Progenitor cell of endocrine pancreas (in vitro differentiated cells): ENCODE measurements at regions not wholly inside any gene's neighbourhood (a gene's known extent, or its start where the extent isn't known, plus 50 kb on each side); places are given as distances from the start of the nearest gene placed in this dataset.
"Not testable (repeated sequence)": the region's sequence is repeated elsewhere in the genome, so short reads cannot be mapped to it uniquely, and the experiment has no call there.

Experiments
- DNase-seq: peaks from one replicate; pipeline ENCODE4 v3.0.0; 2021; ENCODE audit warnings: low spot score; ENCODE audit not compliant: unreplicated experiment
- H3K27ac Mint-ChIP-seq: 2 replicates; pipeline ENCODE4 v1.8.0; 2021; ENCODE audit warnings: mild to moderate bottlenecking, moderate library complexity, mixed read lengths
- H3K27me3 Mint-ChIP-seq: 2 replicates; pipeline ENCODE4 v1.8.0; 2021; ENCODE audit warnings: mixed read lengths
- H3K36me3 Mint-ChIP-seq: 2 replicates; pipeline ENCODE4 v1.8.0; 2022; ENCODE audit warnings: mixed read lengths; ENCODE audit not compliant: insufficient read depth
- H3K4me1 Mint-ChIP-seq: 2 replicates; pipeline ENCODE4 v1.8.0; 2021; ENCODE audit warnings: low read depth, mixed read lengths
- H3K4me3 Mint-ChIP-seq: 2 replicates; pipeline ENCODE4 v1.8.0; 2021; ENCODE audit warnings: low read depth, mild to moderate bottlenecking, moderate library complexity, mixed read lengths
- H3K9me3 Mint-ChIP-seq: 2 replicates; pipeline ENCODE4 v1.8.0; 2021; ENCODE audit warnings: low read depth, mixed read lengths
- TF ChIP-seq, protein P1 (sequence below): fragments of 200-600 bp; sonication (generic); IDR thresholded peaks from one replicate; pipeline ENCODE4 v1.5.0; 2021; ENCODE audit warnings: antibody characterized with exemption, mild to moderate bottlenecking; ENCODE audit not compliant: unreplicated experiment

DNA sequence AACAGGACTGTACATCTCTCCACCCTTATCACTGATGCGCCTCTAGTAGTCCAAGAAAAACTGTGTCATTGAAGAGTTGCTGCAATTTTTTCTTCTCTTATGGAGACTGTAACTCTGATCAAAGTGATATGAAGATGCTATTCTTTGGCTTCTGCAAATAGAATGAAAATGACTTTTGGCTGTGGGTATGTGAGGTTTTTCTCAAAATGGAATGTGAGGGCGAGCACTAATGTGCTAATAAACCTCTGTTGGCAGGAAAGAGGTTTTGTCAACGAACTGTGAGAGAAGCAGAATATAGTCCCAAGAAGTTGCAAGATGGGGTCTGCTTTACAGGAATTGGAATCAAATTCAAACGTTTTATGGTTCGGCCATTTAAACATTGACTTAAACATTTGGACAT is 252.0 kb upstream of the GAS1 start:
- TF ChIP-seq, protein P1, sequence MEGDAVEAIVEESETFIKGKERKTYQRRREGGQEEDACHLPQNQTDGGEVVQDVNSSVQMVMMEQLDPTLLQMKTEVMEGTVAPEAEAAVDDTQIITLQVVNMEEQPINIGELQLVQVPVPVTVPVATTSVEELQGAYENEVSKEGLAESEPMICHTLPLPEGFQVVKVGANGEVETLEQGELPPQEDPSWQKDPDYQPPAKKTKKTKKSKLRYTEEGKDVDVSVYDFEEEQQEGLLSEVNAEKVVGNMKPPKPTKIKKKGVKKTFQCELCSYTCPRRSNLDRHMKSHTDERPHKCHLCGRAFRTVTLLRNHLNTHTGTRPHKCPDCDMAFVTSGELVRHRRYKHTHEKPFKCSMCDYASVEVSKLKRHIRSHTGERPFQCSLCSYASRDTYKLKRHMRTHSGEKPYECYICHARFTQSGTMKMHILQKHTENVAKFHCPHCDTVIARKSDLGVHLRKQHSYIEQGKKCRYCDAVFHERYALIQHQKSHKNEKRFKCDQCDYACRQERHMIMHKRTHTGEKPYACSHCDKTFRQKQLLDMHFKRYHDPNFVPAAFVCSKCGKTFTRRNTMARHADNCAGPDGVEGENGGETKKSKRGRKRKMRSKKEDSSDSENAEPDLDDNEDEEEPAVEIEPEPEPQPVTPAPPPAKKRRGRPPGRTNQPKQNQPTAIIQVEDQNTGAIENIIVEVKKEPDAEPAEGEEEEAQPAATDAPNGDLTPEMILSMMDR: no peak
- peaks cover 52% of the 10 kb centered on the region for H3K27me3 Mint-ChIP-seq
- no peak overlapping the region for H3K27ac Mint-ChIP-seq
- no peaks in the 10 kb centered on the region for H3K4me1 Mint-ChIP-seq
- DNase-seq: no peak
- H3K9me3 Mint-ChIP-seq: no peaks in the 10 kb centered on the region
- H3K36me3 Mint-ChIP-seq: no peaks in the 10 kb centered on the region
- H3K4me3 Mint-ChIP-seq: no peak overlapping the region

DNA sequence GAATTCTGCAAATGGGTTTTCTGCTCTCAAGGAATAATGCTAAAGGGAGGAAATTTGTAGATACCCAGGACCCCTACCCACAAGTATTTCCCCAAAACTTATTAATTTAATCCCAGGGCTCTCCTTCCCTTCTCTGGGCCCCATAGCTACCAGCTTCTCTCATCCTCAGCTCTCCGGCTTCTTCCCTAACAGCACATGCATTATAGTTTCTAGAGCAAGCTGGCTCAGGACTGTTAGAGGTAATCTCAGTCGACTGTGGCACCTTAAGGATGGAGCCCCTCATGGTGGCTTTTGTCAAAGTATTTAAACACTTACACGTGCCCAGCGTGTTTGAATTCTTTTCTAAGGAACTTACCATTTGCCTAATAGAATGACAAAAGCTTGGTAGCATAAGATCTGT is 252.5 kb upstream of the GAS1 start:
- Mint-ChIP-seq H3K9me3 (no peaks in the 10 kb centered on the region), H3K27ac (no peak overlapping the region), H3K27me3 (peaks cover 51% of the 10 kb centered on the region), H3K36me3 (no peaks in the 10 kb centered on the region), H3K4me3 (no peak overlapping the region), H3K4me1 (no peaks in the 10 kb centered on the region)
- TF ChIP-seq, protein P1: no peak
- DNase-seq: no peak

DNA sequence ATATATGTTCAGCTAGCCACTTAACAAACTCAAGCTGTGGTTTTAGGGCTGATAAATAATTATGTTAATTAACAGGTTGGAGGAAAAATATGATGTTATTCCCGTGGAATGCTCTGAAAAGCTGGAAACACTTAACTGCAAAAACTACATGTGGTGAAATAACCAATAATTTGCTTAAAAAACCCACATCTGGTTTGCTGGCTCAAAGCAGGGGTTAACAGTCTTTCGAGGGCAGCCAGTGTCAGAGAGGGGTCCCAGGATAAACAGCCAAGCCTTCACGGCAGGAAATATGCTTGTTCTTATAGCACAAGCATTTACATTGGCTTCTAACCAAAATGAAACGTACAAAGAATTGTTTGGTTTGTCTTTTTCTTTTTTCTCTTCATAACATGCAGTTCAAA is 254.0 kb upstream of the GAS1 start:
- Mint-ChIP-seq H3K4me1 (no peaks in the 10 kb centered on the region), H3K4me3 (no peak overlapping the region), H3K36me3 (no peaks in the 10 kb centered on the region), H3K9me3 (no peaks in the 10 kb centered on the region), H3K27me3 (peaks cover 45% of the 10 kb centered on the region), H3K27ac (no peak overlapping the region)
- DNase-seq: no peak
- TF ChIP-seq, protein P1: no peak

DNA sequence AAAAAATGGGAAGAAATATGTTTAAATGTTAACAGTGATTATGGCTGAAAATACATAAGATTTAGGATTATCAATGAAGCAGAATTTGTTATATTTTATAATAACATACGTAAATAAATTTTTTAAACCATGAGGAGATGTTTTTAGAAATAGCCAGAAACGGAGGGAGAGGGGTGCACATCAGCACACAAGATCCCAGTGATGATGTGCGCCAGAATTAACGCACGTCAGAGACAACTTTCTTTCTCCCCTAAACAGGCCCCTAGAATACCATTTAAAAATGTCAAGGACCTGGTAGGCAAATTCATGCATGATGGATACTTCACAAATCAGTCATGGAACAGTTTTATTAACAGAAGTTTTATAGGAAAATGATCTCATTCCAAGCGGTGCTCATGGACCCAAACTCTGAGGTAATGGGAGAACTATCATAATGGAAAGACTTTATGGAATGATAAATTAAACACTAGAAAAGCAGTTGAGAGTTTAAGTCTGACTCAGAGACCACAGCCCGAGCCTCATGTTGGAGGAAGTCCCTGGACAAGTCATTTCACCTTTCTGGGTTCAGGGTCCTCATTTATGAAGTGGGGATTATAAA is 258.9 kb upstream of the GAS1 start:
- Mint-ChIP-seq H3K4me1 (peaks cover 10% of the 10 kb centered on the region), H3K27ac (no peak overlapping the region), H3K4me3 (no peak overlapping the region), H3K27me3 (peaks cover 11% of the 10 kb centered on the region), H3K9me3 (no peaks in the 10 kb centered on the region), H3K36me3 (no peaks in the 10 kb centered on the region)
- TF ChIP-seq, protein P1: no peak
- no peak for DNase-seq

DNA sequence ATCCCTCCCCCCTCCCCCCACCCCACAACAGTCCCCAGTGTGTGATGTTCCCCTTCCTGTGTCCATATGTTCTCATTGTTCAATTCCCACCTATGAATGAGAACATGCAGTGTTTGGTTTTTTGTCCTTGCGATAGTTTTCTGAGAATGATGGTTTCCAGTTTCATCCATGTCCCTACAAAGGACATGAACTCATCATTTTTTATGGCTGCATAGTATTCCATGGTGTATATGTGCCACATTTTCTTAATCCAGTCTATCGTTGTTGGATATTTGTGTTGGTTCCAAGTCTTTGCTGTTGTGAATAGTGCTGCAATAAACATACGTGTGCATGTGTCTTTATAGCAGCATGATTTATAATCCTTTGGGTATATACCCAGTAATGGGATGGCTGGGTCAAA is 263.4 kb upstream of the GAS1 start:
- H3K27ac Mint-ChIP-seq, H3K4me1 Mint-ChIP-seq, H3K27me3 Mint-ChIP-seq, H3K4me3 Mint-ChIP-seq, H3K9me3 Mint-ChIP-seq, H3K36me3 Mint-ChIP-seq, DNase-seq: not testable (repeated sequence)

DNA sequence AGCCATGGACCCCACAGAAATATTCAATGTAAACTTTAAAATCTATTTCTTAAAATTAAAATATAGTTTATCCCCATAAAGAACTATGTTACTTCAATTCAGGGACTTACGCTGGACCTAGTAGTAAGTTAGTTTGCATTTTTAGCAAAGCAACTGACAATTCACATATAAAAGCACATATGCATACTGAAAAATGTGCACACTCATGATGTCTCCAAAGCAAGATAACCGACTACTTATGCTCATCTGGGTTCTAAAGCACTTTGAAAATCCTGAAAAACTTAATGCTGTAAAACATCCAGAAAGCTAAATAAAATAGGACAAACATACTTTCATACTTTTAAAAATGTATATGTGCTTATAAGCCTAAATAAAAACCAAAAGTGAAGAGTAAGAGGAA is 264.4 kb upstream of the GAS1 start:
- Mint-ChIP-seq H3K4me1 (peaks cover 13% of the 10 kb centered on the region), H3K27ac (no peak overlapping the region), H3K27me3 (peaks cover 15% of the 10 kb centered on the region), H3K9me3 (no peaks in the 10 kb centered on the region), H3K4me3 (no peak overlapping the region), H3K36me3 (no peaks in the 10 kb centered on the region)
- DNase-seq: no peak
- TF ChIP-seq, protein P1: no peak
